ENCODE measurements at regions not wholly inside any gene's neighbourhood (a gene's known extent, or its start where the extent isn't known, plus 50 kb on each side); places are given as distances from the start of the nearest gene placed in this dataset.

- DNase-seq (ENCODE audit: extremely low read depth, low read depth) = peak; percentile 89
- no peak for TF ChIP-seq CTCF (IDR thresholded peaks at IDR 0.05; ENCODE audit: low read depth, low read length)
These were observed 95.7 kb upstream of the C3orf80 start for GRCh38 chr3:160129459-160130061.

GRCh38 chr3:160130071-160130470, 95.2 kb upstream of the C3orf80 start:
- DNase-seq (ENCODE audit: extremely low read depth, low read depth) = no peak
- TF ChIP-seq CTCF (IDR thresholded peaks at IDR 0.05; ENCODE audit: low read depth, low read length) = no peak

DNA sequence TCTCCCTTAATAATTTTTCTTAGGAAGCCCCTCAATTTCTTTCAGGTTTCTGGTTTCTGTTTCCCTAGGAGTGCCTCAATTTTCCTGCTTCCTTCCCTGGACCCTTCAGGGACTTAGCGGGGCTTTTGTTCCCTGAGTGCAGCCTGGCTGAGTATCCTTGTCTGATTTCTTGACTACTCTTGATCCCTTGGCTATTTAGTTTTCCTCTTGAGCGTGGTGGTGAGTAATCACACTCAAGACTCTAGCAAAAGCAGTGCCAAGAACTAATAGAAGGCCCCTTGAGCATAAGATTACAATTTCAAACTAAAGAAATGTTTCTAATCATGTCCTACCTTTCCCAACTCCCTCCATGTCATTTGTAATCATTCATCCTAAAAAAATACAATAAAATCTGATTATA, 94.3 kb upstream of the C3orf80 start:
- TF ChIP-seq CTCF (IDR thresholded peaks at IDR 0.05; ENCODE audit: low read depth, low read length) = no peak
- DNase-seq (ENCODE audit: extremely low read depth, low read depth) = peak; percentile 28

- no peak for DNase-seq (ENCODE audit: extremely low read depth, low read depth)
- TF ChIP-seq CTCF (IDR thresholded peaks at IDR 0.05; ENCODE audit: low read depth, low read length) = no peak
These were observed 93.0 kb upstream of the C3orf80 start for GRCh38 chr3:160132226-160132625.

DNA sequence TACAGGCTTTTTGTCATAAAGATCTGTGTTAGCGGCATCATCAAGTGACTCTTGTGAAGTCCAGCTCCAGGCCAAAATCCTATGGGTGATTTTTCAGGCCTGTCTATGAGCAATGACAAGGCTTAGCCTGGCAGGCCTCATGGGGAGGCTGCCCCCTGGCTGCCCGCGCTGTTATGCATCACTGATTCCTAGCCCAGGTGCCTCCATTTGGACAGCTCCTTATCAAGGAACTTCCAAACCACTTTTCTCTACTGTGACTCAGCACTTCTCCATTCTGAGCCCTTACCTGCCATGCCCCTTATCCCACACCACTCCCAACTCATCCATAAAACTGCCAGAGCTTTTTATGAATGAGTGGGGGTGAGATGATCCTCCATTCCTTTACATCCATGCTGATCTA, 91.5 kb upstream of the C3orf80 start:
- no peak for TF ChIP-seq CTCF (IDR thresholded peaks at IDR 0.05; ENCODE audit: low read depth, low read length)
- DNase-seq (ENCODE audit: extremely low read depth, low read depth) = no peak

DNA sequence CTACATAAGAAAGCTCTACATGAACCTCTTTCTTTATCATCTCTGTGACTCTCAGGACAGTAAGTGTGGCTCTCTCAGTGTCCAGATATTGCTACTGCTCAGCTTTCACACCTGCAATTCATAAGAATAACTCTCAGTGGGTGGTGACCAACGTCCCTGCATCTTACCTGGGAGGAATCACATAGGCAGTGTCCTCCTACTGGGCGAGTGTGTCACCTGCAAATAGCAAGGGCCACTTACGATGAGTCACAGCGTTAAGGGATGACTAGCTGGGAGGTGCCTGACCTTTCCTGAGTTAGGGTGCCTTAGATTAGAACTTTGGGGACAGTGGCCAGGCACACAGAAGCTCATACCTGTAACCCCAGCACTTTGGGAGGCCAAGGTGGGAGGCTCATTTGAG, 90.8 kb upstream of the C3orf80 start:
- no peak for DNase-seq (ENCODE audit: extremely low read depth, low read depth)
- TF ChIP-seq CTCF (IDR thresholded peaks at IDR 0.05; ENCODE audit: low read depth, low read length) = no peak

DNA sequence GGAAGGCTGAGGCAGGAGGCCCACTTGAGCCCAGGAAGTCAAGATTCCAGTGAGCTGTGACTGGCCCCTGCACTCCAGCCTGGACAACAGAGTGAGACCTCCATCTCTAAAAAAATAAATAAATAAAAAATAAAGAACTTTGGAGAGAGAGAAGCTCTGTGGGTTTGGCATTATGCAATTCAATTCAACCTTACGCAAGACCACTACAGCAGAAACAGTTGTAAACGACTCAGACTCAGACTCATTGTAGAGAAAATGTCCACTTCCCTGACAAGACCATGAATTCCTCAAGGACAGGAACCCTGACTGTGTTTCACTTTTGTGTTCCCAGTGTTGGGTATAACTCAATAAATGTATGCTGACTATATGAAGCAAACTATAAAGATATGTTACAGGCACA, 90.3 kb upstream of the C3orf80 start:
- peak; percentile 59 for DNase-seq (ENCODE audit: extremely low read depth, low read depth)
- TF ChIP-seq CTCF (IDR thresholded peaks at IDR 0.05; ENCODE audit: low read depth, low read length) = no peak
